Activated T-cell treated with anti-CD3 and anti-CD28 coated beads, Interleukin-2, amount 50 U/mL, for 24 hours (primary cell): ENCODE measurements at regions not wholly inside any gene's neighbourhood (a gene's known extent, or its start where the extent isn't known, plus 50 kb on each side); places are given as distances from the start of the nearest gene placed in this dataset.

Source experiments
- DNase-seq: peaks from one replicate; pipeline ENCODE4 v3.0.0-alpha.2; 2020
- H3K27ac Mint-ChIP-seq: 2 replicates; pipeline ENCODE4 v1.8.0; 2020; ENCODE audit warnings: mild to moderate bottlenecking, mixed read lengths
- H3K27me3 Mint-ChIP-seq: 2 replicates; pipeline ENCODE4 v1.8.0; 2020; ENCODE audit warnings: mixed read lengths
- H3K36me3 Mint-ChIP-seq: 2 replicates; pipeline ENCODE4 v1.8.0; 2020; ENCODE audit warnings: low read depth, mixed read lengths
- H3K4me1 Mint-ChIP-seq: 2 replicates; pipeline ENCODE4 v1.8.0; 2020; ENCODE audit warnings: low read depth, mixed read lengths
- H3K4me3 Mint-ChIP-seq: 2 replicates; pipeline ENCODE4 v1.8.0; 2020; ENCODE audit warnings: mild to moderate bottlenecking, moderate library complexity, mixed read lengths
- H3K9me3 Mint-ChIP-seq: 2 replicates; pipeline ENCODE4 v1.8.0; 2020; ENCODE audit warnings: mixed read lengths

DNA sequence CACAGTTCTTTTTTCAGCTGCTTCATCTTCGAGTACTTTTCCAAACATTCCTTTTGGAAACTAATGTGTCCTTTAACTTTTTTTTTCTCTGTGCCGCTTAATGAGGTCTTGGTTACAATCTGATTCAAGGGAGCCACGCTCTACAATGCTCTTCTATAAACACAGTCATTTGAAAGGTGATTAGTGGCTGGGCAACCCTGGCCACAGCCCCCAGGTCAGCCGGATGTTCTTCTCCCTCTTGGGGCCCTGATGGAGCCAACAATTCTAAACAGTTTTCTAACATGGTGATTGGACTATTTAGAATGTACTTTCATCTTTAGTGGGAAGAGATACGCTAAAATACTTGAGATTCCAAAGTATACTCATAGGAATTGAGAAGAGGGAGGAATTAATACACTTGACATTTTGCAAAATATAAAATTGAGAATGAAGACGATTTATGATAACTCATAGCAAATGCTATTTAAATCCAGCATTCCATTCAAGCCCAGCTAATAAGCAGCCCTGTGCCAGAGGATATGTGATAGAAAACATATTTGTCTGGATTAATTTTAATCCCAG is 83.7 kb upstream of the MBOAT2 start:
- Mint-ChIP-seq H3K4me3 (no peak overlapping the region), H3K9me3 (peaks cover 2% of the 10 kb centered on the region), H3K4me1 (no peaks in the 10 kb centered on the region), H3K27me3 (peaks cover 11% of the 10 kb centered on the region), H3K36me3 (no peaks in the 10 kb centered on the region), H3K27ac (no peak overlapping the region)
- DNase-seq = no peak

- Mint-ChIP-seq H3K9me3 (peaks cover 7% of the 10 kb centered on the region), H3K27me3 (peaks cover 7% of the 10 kb centered on the region), H3K4me3 (no peak overlapping the region), H3K36me3 (no peaks in the 10 kb centered on the region), H3K27ac (no peak overlapping the region), H3K4me1 (no peaks in the 10 kb centered on the region)
- no peak for DNase-seq
Measured at GRCh38 chr2:9086465-9086864, 83.0 kb upstream of the MBOAT2 start.

GRCh38 chr2:9085353-9085752 is 81.9 kb upstream of the MBOAT2 start:
- H3K9me3 Mint-ChIP-seq = peaks cover 12% of the 10 kb centered on the region
- peaks cover 9% of the 10 kb centered on the region for H3K27me3 Mint-ChIP-seq
- H3K4me3 Mint-ChIP-seq = no peak overlapping the region
- no peaks in the 10 kb centered on the region for H3K4me1 Mint-ChIP-seq
- DNase-seq = no peak
- no peak overlapping the region for H3K27ac Mint-ChIP-seq
- no peaks in the 10 kb centered on the region for H3K36me3 Mint-ChIP-seq

DNA sequence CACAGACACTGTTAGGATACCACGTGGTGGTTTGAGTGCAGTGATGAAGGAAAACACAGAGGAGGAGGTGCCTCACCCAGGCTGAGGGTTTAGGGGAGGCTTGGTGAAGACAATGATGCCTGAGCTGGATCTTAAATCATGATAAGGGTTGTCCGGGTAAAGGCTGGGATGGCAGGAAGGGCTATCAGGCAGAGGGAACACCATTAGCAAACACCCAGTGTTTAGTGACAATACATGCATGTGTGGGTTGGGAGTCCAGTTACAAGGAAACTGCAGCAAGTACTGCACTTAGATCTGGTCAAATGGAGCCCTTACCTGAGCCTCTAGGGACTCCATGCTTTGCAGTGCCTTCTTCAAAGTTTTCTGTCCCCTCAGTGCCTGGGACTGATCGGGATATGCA is 79.8 kb upstream of the MBOAT2 start:
- DNase-seq = no peak
- Mint-ChIP-seq H3K27me3 (peaks cover 14% of the 10 kb centered on the region), H3K4me1 (no peaks in the 10 kb centered on the region), H3K36me3 (no peaks in the 10 kb centered on the region), H3K27ac (no peak overlapping the region), H3K9me3 (peaks cover 12% of the 10 kb centered on the region), H3K4me3 (no peak overlapping the region)

- Mint-ChIP-seq H3K36me3 (no peaks in the 10 kb centered on the region), H3K27ac (no peak overlapping the region), H3K27me3 (peaks cover 14% of the 10 kb centered on the region), H3K4me3 (no peak overlapping the region), H3K9me3 (peaks cover 12% of the 10 kb centered on the region), H3K4me1 (no peaks in the 10 kb centered on the region)
- DNase-seq = no peak
Measured at GRCh38 chr2:9082158-9082557, 78.7 kb upstream of the MBOAT2 start.

- Mint-ChIP-seq H3K36me3 (no peaks in the 10 kb centered on the region), H3K4me3 (no peak overlapping the region), H3K9me3 (peaks cover 12% of the 10 kb centered on the region), H3K4me1 (no peaks in the 10 kb centered on the region), H3K27ac (no peak overlapping the region), H3K27me3 (peaks cover 14% of the 10 kb centered on the region)
- no peak for DNase-seq
Measured at GRCh38 chr2:9081750-9082149, 78.3 kb upstream of the MBOAT2 start.

- peaks cover 12% of the 10 kb centered on the region for H3K9me3 Mint-ChIP-seq
- no peak for DNase-seq
- no peak overlapping the region for H3K4me3 Mint-ChIP-seq
- no peak overlapping the region for H3K27ac Mint-ChIP-seq
- no peaks in the 10 kb centered on the region for H3K4me1 Mint-ChIP-seq
- H3K36me3 Mint-ChIP-seq = no peaks in the 10 kb centered on the region
- H3K27me3 Mint-ChIP-seq = peaks cover 10% of the 10 kb centered on the region
Measured at GRCh38 chr2:9078405-9078804, 74.9 kb upstream of the MBOAT2 start.

DNA sequence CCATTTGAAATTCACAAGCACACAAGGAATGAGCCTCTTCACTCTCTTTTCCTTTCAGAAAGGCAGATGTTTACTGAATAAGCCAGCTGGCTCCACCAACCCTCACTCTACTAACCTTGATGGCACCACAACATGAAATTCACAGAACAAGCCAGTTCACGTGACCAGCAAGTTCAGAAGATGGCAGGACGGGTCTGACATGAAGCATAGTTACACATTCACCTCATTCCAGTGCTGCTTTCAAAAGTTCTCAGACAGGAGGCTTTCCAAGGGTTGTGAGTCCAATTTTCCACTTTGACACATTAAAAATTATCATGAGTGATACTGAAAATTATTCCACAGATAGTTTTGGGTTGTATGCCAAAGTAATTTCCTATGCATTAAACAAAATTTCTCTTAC is 74.2 kb upstream of the MBOAT2 start:
- no peaks in the 10 kb centered on the region for H3K4me1 Mint-ChIP-seq
- peaks cover 12% of the 10 kb centered on the region for H3K9me3 Mint-ChIP-seq
- H3K4me3 Mint-ChIP-seq = no peak overlapping the region
- no peak for DNase-seq
- H3K27ac Mint-ChIP-seq = no peak overlapping the region
- H3K27me3 Mint-ChIP-seq = peaks cover 11% of the 10 kb centered on the region
- H3K36me3 Mint-ChIP-seq = no peaks in the 10 kb centered on the region

DNA sequence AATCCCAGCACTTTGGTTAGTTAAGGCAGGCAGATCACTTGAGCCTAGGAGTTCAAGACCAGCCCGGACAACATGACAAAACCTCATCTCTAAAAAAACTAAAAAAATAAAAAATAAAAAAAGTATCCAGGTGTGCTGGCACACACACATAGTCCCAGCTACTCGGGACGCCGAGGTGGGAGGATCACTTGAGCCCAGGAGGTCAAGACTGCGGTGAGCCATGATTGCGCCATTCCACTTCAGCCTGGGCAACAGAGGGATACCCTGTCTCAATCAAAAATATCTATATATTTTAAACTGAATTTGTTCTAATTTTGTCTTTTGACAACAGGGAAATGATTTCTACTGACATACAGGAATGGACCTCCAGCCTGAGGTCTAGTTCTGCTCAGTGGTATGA is 73.3 kb upstream of the MBOAT2 start:
- DNase-seq = no peak
- H3K4me1 Mint-ChIP-seq = no peaks in the 10 kb centered on the region

GRCh38 chr2:9076210-9076609 is 72.7 kb upstream of the MBOAT2 start:
- peaks cover 22% of the 10 kb centered on the region for H3K27me3 Mint-ChIP-seq
- H3K4me1 Mint-ChIP-seq = peaks cover under 1% of the 10 kb centered on the region
- no peak overlapping the region for H3K27ac Mint-ChIP-seq
- no peaks in the 10 kb centered on the region for H3K36me3 Mint-ChIP-seq
- no peak overlapping the region for H3K4me3 Mint-ChIP-seq
- peaks cover 3% of the 10 kb centered on the region for H3K9me3 Mint-ChIP-seq
- no peak for DNase-seq

More for the DNA sequence above, 73.3 kb upstream of the MBOAT2 start:
- Mint-ChIP-seq H3K27ac (no peak overlapping the region), H3K4me3 (no peak overlapping the region), H3K36me3 (no peaks in the 10 kb centered on the region), H3K27me3 (peaks cover 19% of the 10 kb centered on the region), H3K9me3 (peaks cover 9% of the 10 kb centered on the region)

DNA sequence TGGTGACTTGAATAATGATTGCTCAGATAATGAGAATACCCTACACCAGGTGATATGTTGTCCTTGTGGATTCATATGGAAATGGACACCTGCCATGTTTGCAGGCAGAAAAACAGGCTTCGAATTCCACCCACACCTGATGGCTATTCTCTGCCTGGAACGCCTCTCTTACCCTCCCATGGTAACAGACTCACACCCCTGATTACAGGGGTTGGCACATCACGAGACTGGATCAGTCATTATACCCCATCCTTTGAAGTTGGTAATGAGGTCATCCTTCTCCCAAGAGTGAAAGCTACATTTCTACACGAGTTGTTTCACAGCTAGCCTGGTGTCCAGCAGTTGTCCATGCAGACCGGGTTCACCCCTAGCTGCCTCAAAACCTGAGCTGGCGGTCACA is 71.4 kb upstream of the MBOAT2 start:
- no peak overlapping the region for H3K27ac Mint-ChIP-seq
- H3K9me3 Mint-ChIP-seq = no peaks in the 10 kb centered on the region
- no peak for DNase-seq
- H3K4me3 Mint-ChIP-seq = no peak overlapping the region
- H3K27me3 Mint-ChIP-seq = peaks cover 23% of the 10 kb centered on the region
- no peaks in the 10 kb centered on the region for H3K36me3 Mint-ChIP-seq
- peaks cover 6% of the 10 kb centered on the region for H3K4me1 Mint-ChIP-seq

DNA sequence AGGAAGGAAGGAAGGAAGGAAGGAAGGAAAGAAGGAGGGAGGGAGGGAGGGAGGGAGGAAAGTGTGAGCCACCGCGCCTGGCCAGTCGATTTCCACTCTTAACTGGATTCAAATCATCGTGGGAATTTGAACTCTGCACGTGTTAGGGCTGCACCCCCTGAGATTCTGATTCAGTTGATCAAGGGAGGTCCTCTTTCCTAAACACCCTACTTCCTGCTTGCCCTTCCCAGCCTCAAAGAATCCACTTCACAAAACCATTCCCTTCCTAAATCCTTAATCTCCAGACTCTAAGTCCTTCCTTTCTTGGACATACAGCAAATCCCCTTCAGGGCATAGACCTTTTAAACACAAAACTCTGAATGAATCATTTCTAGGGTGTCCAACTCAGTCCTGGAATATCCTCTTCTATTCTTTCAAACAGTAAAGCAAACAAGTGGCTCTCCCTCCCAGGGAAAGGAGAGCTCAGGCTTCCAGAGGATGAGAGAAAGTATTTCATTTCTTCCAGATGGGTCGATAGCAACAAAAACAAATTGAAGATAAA is 68.2 kb upstream of the MBOAT2 start:
- no peak for DNase-seq
- Mint-ChIP-seq H3K27me3 (peaks cover 30% of the 10 kb centered on the region), H3K4me1 (peaks cover 6% of the 10 kb centered on the region), H3K9me3 (peaks cover 8% of the 10 kb centered on the region), H3K36me3 (no peaks in the 10 kb centered on the region), H3K27ac (no peak overlapping the region), H3K4me3 (no peak overlapping the region)

GRCh38 chr2:9071032-9071431 is 67.5 kb upstream of the MBOAT2 start:
- Mint-ChIP-seq H3K4me1 (peaks cover 6% of the 10 kb centered on the region), H3K9me3 (peaks cover 14% of the 10 kb centered on the region), H3K4me3 (no peak overlapping the region), H3K36me3 (no peaks in the 10 kb centered on the region), H3K27ac (peak overlapping the region; percentile 16), H3K27me3 (peaks cover 30% of the 10 kb centered on the region)
- DNase-seq = no peak

DNA sequence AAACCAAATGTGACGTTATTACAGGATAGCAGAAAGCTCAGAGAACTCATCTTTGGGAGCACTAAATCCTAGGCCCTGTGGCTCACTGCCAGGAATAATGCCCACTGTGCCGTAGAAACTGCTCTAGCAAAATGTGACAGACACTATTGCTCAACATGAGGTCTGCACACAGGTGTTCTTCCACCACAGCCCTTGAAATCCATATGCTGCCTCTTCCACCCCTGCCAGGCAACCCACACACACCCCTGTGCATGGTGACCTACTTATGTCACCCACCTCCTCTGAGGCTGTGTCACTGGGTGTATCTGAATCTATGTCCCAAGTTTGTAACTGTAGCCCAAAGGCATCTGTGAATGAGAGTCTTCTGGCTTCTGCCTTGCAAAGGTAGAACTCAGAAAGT is 66.1 kb upstream of the MBOAT2 start:
- Mint-ChIP-seq H3K27ac (no peak overlapping the region), H3K9me3 (peaks cover 15% of the 10 kb centered on the region), H3K4me1 (peaks cover 6% of the 10 kb centered on the region), H3K27me3 (peaks cover 34% of the 10 kb centered on the region), H3K4me3 (no peak overlapping the region), H3K36me3 (no peaks in the 10 kb centered on the region)
- no peak for DNase-seq

DNA sequence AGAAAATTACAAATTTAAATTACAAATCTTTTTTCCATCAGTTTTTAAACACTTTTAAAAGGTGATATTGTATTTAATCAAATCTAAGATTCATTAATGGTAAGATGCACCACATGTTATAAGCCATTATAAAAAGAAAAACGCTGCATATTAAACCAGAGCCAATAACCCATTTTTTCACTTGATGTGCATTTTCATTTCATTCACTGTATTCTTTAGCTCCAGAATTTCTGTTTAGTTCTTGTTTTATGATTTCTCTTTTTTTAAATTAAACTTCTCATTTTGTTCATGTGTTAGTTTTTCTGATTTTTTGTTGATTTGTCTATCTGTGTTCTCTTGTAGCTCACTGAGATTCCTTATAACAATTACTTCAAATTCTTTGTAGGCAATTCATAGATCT is 62.4 kb upstream of the MBOAT2 start:
- no peak for DNase-seq
- peaks cover 36% of the 10 kb centered on the region for H3K27me3 Mint-ChIP-seq
- no peak overlapping the region for H3K27ac Mint-ChIP-seq
- H3K36me3 Mint-ChIP-seq = no peaks in the 10 kb centered on the region
- no peak overlapping the region for H3K4me3 Mint-ChIP-seq
- peaks cover 20% of the 10 kb centered on the region for H3K9me3 Mint-ChIP-seq
- peaks cover 2% of the 10 kb centered on the region for H3K4me1 Mint-ChIP-seq
